IMR-90 (cell line): ENCODE measurements at regions not wholly inside any gene's neighbourhood (a gene's known extent, or its start where the extent isn't known, plus 50 kb on each side); places are given as distances from the start of the nearest gene placed in this dataset.

Source experiments
- ATAC-seq: fragments of 200-7000 bp; cut with Tn5 transposase; 2 replicates; pipeline ENCODE4 v1.9.1; 2020; ENCODE audit warnings: low read depth, mild to moderate bottlenecking, moderate library complexity
- BruUV-seq: library from RNA; stranded (reverse); fragments of 400-500 nt; replicated peaks from 2 replicates; lab custom pipeline; 2021; lab: Mats Ljungman, UMichigan
- CTCF ChIA-PET: fragments of 300-600 bp; formaldehyde crosslinking; extraction: SDS; loops from one replicate; lab custom pipeline; 2021; ENCODE audit warnings: antibody characterized with exemption; lab: Yijun Ruan, JAX
- POLR2A ChIA-PET: fragments of 300-600 bp; sonication (Branson Sonifier 250); formaldehyde crosslinking; loops from one replicate; lab custom pipeline; 2022; ENCODE audit warnings: antibody characterized with exemption; ENCODE audit not compliant: unreplicated experiment; lab: Charles Lee
- DNase-seq: peaks from one replicate; pipeline ENCODE4 v3.0.0; 2013
- H2AFZ ChIP-seq: replicated peaks from 2 replicates; pipeline ENCODE3; 2013; ENCODE audit warnings: low read length, mild to moderate bottlenecking; ENCODE audit not compliant: poor library complexity
- H2AK5ac ChIP-seq: 2 replicates; pipeline ENCODE4 v1.6.1; 2013; ENCODE audit warnings: low read depth, low read length, inconsistent platforms
- H2AK9ac ChIP-seq: replicated peaks from 2 replicates; pipeline ENCODE3; 2013; ENCODE audit warnings: mild to moderate bottlenecking, low read depth, low read length, moderate library complexity; ENCODE audit not compliant: poor library complexity
- H2BK120ac ChIP-seq: 2 replicates; pipeline ENCODE4 v1.6.1; 2013; ENCODE audit warnings: low read depth, low read length, inconsistent platforms
- H2BK15ac ChIP-seq: 3 replicates; pipeline ENCODE4 v1.6.1; 2013; ENCODE audit warnings: low read depth, low read length, inconsistent platforms
- H2BK20ac ChIP-seq: 2 replicates; pipeline ENCODE4 v1.6.1; 2013; ENCODE audit warnings: low read depth, mild to moderate bottlenecking, inconsistent platforms, low read length, moderate library complexity
- H2BK5ac ChIP-seq: 2 replicates; pipeline ENCODE4 v1.6.1; 2013; ENCODE audit warnings: mild to moderate bottlenecking, low read depth, low read length, inconsistent platforms; ENCODE audit not compliant: poor library complexity, severe bottlenecking
- H3K14ac ChIP-seq: replicated peaks from 2 replicates; pipeline ENCODE4 v1.6.1; 2013; ENCODE audit warnings: low read depth, low read length, inconsistent platforms
- H3K18ac ChIP-seq: 2 replicates; pipeline ENCODE4 v1.6.1; 2013; ENCODE audit warnings: low read depth, low read length, control low read depth
- H3K23ac ChIP-seq: 2 replicates; pipeline ENCODE4 v1.6.1; 2013; ENCODE audit warnings: low read depth, low read length, inconsistent platforms
- H3K27ac ChIP-seq: 2 replicates; pipeline ENCODE4 v1.5.1; 2013; ENCODE audit warnings: mild to moderate bottlenecking, control low read depth, low read length; ENCODE audit not compliant: insufficient read depth
- H3K27me3 ChIP-seq: 2 replicates; pipeline ENCODE4 v1.6.1; 2013; ENCODE audit warnings: low read length; ENCODE audit not compliant: control insufficient read depth, insufficient read depth
- H3K36me3 ChIP-seq: 2 replicates; pipeline ENCODE4 v1.6.1; 2013; ENCODE audit warnings: low read length, mixed read lengths; ENCODE audit not compliant: control insufficient read depth, insufficient read depth
- H3K4ac ChIP-seq: 2 replicates; pipeline ENCODE4 v1.6.1; 2013; ENCODE audit warnings: low read depth, low read length, inconsistent platforms
- H3K4me1 ChIP-seq: 2 replicates; pipeline ENCODE4 v1.6.1; 2013; ENCODE audit warnings: low read length, mixed read lengths; ENCODE audit not compliant: control insufficient read depth, insufficient read depth
- H3K4me2 ChIP-seq: 2 replicates; pipeline ENCODE4 v1.6.1; 2013; ENCODE audit warnings: low read depth, mild to moderate bottlenecking, control low read depth, low read length, moderate library complexity
- H3K4me3 ChIP-seq: 2 replicates; pipeline ENCODE4 v1.5.1; 2013; ENCODE audit warnings: low read depth, mild to moderate bottlenecking, control low read depth, low read length, moderate library complexity; ENCODE audit not compliant: insufficient read depth
- H3K56ac ChIP-seq: 2 replicates; pipeline ENCODE4 v1.6.1; 2013; ENCODE audit warnings: low read length, inconsistent platforms; ENCODE audit not compliant: insufficient read depth; ENCODE audit errors: extremely low read depth
- H3K79me1 ChIP-seq, 2 experiments: 2 replicates each; pipeline ENCODE4 v1.6.1; 2013; ENCODE audit warnings: low read length in 2 of 2, inconsistent platforms in 1 of 2, low read depth in 1 of 2
- H3K9ac ChIP-seq: 2 replicates; pipeline ENCODE4 v1.6.1; 2013; ENCODE audit warnings: low read depth, low read length, control low read depth
- H3K9me1 ChIP-seq: 2 replicates; pipeline ENCODE4 v1.6.1; 2013; ENCODE audit warnings: low read length, inconsistent platforms; ENCODE audit not compliant: insufficient read depth
- H3K9me3 ChIP-seq: 2 replicates; pipeline ENCODE4 v1.6.1; 2013; ENCODE audit warnings: low read length; ENCODE audit not compliant: control insufficient read depth, insufficient read depth
- H4K20me1 ChIP-seq: 2 replicates; pipeline ENCODE4 v1.6.1; 2013; ENCODE audit warnings: low read length, inconsistent platforms; ENCODE audit not compliant: insufficient read depth
- H4K5ac ChIP-seq: 2 replicates; pipeline ENCODE4 v1.6.1; 2013; ENCODE audit warnings: mild to moderate bottlenecking, low read depth, low read length, control low read depth
- H4K8ac ChIP-seq, 2 experiments: 2 replicates each; pipeline ENCODE4 v1.6.1; 2013; ENCODE audit warnings: low read depth in 2 of 2, low read length in 2 of 2, control low read depth in 1 of 2, inconsistent platforms in 1 of 2
- H4K91ac ChIP-seq: 2 replicates; pipeline ENCODE4 v1.6.1; 2013; ENCODE audit warnings: low read depth, low read length, inconsistent platforms; ENCODE audit not compliant: insufficient read depth
- CTCF ChIP-seq: conservative IDR thresholded peaks from 2 replicates; pipeline ENCODE4 v1.5.1; 2012; ENCODE audit warnings: mild to moderate bottlenecking, low read depth, low read length, improper control_type of control experiment
- FOS ChIP-seq: fragments of 150-350 bp; IDR thresholded peaks from 2 replicates; pipeline ENCODE4 v1.6.1; 2016; ENCODE audit warnings: low read depth, low read length
- MXI1 ChIP-seq: IDR thresholded peaks from 2 replicates; pipeline ENCODE4 v1.6.1; 2012; ENCODE audit warnings: low read depth, mild to moderate bottlenecking, low read length, moderate library complexity, borderline replicate concordance
- NFE2L2 ChIP-seq: fragments of 150-350 bp; IDR thresholded peaks from 2 replicates; pipeline ENCODE4 v1.6.1; 2016; ENCODE audit warnings: low read depth, mild to moderate bottlenecking, low read length
- SMC3 ChIP-seq: fragments of 150-350 bp; IDR thresholded peaks from 2 replicates; pipeline ENCODE4 v1.6.1; 2016; ENCODE audit warnings: low read depth, mild to moderate bottlenecking, antibody characterized with exemption, low read length, moderate library complexity
- WGBS, 2 experiments: methylation state at CpG; one replicate each; pipeline versions ENCODE4 v1.1.5 to v1.1.7; 2013; ENCODE audit warnings: missing lambda C conversion rate in 2 of 2; ENCODE audit not compliant: insufficient read length in 1 of 2; ENCODE audit errors: extremely low coverage in 2 of 2; 5-methylcytosine and 5-hydroxymethylcytosine counted together
- dilution Hi-C: fragments of 300-500 bp; cut with HindIII; formaldehyde crosslinking; loops from one replicate; pipeline ENCODE4 v1.14.3; 2018; ENCODE audit warnings: low sequenced_read_pairs; ENCODE audit not compliant: unreplicated experiment
- in situ Hi-C: fragments of 300-500 bp; cut with MboI; formaldehyde crosslinking; loops from 3 replicates; pipeline ENCODE4 v1.14.3; 2019; ENCODE audit warnings: low sequenced_read_pairs, inconsistent platforms, mixed read lengths
- intact Hi-C: fragments of 100-400 bp; cut with micrococcal nuclease; formaldehyde crosslinking; loops from 2 replicates; pipeline ENCODE4 v1.10.0; 2022
- TF ChIP-seq, protein P1 (sequence below): fragments of 150-350 bp; IDR thresholded peaks from 2 replicates; pipeline ENCODE4 v1.6.1; 2017; ENCODE audit warnings: mild to moderate bottlenecking, antibody characterized with exemption, low read length, low read depth

GRCh38 chrX:107396783-107397182 lies 52.7 kb upstream of the FRMPD3 start:
- Histone ChIP-seq H3K18ac (no peak overlapping the region), H4K91ac (no peak overlapping the region), H2AK9ac (no peak overlapping the region), H3K4me2 (no peak overlapping the region), H3K4ac (no peak overlapping the region), H3K9ac (no peak overlapping the region), H3K23ac (no peak overlapping the region), H3K14ac (no peak overlapping the region), H3K27me3 (peaks cover 2% of the 10 kb centered on the region; the same call in 1 of the 2 replicates), H2AFZ (no peak overlapping the region), H2BK120ac (no peak overlapping the region), H3K27ac (no peak overlapping the region), H4K8ac (no peak overlapping the region), H3K4me3 (no peak overlapping the region), H2BK15ac (no peak overlapping the region), H3K4me1 (no peaks in the 10 kb centered on the region), H3K56ac (no peak overlapping the region), H3K9me1 (no peaks in the 10 kb centered on the region), H3K9me3 (no peaks in the 10 kb centered on the region), H3K79me1 (no peaks in the 10 kb centered on the region), H2BK5ac (no peak overlapping the region), H2AK5ac (no peak overlapping the region), H2BK20ac (no peak overlapping the region), H4K20me1 (no peaks in the 10 kb centered on the region), H4K5ac (no peak overlapping the region), H3K36me3 (no peaks in the 10 kb centered on the region)
- TF ChIP-seq NFE2L2 (no peak), CTCF (no peak), FOS (no peak), MXI1 (no peak), SMC3 (no peak)
- TF ChIP-seq, protein P1, sequence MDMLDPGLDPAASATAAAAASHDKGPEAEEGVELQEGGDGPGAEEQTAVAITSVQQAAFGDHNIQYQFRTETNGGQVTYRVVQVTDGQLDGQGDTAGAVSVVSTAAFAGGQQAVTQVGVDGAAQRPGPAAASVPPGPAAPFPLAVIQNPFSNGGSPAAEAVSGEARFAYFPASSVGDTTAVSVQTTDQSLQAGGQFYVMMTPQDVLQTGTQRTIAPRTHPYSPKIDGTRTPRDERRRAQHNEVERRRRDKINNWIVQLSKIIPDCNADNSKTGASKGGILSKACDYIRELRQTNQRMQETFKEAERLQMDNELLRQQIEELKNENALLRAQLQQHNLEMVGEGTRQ: no peak
- ChIA-PET POLR2A (no interaction called here), CTCF (no interaction called here)
- no peak for ATAC-seq
- BruUV-seq: no TSS peak
- 17% methylated on average over 2 of the region's 6 CpGs; no CpG with 5 or more reads in 1 of the 2 experiments for WGBS, 2 experiments
- no peak for DNase-seq
- dilution Hi-C loops (no loop called here), in situ Hi-C loops (no loop called here), intact Hi-C loops (no loop called here)
